Mesenteric fat pad (tissue), 1 donor: ENCODE measurements at regions not wholly inside any gene's neighbourhood (a gene's known extent, or its start where the extent isn't known, plus 50 kb on each side); places are given as distances from the start of the nearest gene placed in this dataset.
A peak's percentile ranks its signal among the peaks of the same experiment; 100 is the strongest.

Experiments
- DNase-seq: peaks from one replicate; pipeline ENCODE4 v3.0.0-alpha.2; 2020; ENCODE audit warnings: low spot score
- donor health status: DM: yes; HTN: yes; CAD: no.

DNA sequence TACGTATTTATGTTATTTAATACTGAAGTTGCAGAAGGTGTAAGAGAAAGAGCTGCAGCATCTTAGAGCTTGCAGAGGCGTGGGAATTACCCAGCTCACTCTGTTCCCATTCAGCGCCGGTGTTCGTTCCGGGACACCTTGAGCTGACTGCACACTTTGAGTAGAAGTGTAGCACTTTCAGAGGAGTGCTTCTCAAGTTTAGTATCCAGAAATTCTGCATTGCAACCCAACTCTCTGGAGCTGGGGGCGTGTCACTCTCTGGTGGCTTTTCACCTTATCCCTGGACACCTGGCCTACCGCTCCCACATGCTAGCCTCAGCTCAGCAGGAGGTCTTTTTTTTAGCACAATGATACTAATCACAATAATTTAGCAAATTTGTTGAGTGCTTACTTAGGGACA is 66.4 kb upstream of the SHH start:
- DNase-seq, result peak; percentile 43

DNA sequence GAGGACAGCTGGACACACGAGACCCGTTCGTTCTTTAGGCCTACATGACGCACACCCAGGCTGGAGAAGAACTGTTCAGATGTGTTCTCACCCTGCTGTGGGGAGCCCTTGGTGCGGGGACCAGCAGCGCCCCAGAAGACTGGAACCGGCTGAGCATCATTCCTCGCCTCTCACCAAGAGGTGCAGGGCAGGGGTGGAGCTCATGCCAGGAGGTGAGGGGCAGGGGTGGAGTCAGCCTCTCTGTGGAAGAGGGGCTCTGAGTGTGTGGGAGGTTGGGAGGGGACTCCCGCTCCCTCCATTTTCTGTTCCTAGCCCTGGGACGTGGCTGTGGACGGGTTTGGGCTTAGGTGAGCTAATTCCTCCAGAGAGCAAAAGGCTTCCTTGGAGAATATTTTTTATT is 66.0 kb upstream of the SHH start:
- DNase-seq, result peak; percentile 83

GRCh38 chr7:155877167-155877566 is 64.9 kb upstream of the SHH start:
- DNase-seq, result no peak

GRCh38 chr7:155874411-155874810 is 62.1 kb upstream of the SHH start:
- DNase-seq, result peak; percentile 53

DNA sequence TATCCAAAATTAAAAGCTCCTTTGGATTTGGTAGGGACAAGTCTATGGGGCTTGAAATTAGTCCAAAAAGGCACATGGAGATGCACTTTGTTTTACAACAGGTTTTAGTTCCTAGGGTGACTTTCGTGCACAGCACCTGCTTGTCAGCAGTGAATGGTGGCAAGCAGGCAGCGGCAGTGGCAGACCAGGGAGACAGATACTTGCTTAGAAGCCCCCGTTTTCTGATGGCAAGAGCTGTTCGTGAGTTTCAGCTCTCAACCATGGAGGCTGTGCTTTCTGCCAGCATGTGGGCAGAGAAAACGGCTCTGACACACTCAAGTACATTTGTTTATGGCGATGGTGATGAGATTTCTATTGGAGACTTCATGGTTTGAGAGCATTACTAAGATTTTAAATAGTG is 61.7 kb upstream of the SHH start:
- DNase-seq, result peak; percentile 53

DNA sequence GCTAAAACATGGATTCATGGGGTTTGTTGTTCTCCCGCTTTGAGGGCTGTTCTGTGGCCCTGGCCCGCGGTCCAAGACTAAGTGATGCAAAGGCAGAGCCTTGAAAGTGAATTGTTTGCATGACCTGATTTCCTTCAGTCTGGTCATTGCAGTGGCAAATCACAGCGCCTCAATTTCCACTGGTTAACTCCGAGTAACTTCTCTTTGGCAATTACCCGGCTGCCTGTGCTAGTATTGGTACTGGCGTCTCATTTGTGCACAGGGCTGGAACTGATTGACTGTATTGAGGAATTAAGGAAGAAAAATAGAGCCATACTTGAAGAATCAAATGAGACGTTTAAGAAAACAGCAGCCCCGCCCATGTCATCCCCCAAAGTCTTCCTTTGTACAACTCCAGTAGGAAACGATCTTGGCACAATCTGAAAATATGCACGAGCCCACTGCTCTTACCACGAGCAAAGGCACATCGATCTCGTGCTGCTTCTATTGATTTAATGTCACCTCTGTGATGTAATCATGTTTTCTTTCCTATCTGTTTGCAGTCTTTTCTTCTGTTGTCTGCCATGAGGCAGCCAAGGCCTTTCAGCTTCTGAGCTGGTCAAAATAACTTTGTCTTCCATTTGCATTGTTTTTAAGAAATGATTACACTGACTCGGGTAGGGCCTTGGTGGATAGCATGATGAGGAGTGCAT is 60.6 kb upstream of the SHH start:
- DNase-seq, result peak; percentile 18

DNA sequence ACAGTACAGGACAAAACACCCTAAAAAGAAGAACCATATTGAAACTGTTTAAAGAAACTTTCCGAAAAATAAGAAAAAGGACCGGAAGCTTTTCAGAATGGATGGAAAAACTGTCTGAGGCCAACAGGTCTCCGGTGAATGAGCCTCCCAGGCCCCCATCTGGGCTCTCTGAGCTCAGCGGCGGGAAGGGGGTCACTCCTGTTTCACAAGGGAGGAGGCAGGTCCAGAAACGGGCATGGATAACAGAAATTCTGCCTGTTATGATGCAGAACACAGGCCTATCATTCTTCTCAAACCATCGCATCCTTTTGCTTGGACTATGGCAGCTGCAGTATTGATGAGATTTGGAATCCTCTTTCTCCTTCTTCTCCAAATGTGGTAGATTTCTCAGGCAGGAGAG is 58.9 kb upstream of the SHH start:
- DNase-seq, result peak; percentile 26

DNA sequence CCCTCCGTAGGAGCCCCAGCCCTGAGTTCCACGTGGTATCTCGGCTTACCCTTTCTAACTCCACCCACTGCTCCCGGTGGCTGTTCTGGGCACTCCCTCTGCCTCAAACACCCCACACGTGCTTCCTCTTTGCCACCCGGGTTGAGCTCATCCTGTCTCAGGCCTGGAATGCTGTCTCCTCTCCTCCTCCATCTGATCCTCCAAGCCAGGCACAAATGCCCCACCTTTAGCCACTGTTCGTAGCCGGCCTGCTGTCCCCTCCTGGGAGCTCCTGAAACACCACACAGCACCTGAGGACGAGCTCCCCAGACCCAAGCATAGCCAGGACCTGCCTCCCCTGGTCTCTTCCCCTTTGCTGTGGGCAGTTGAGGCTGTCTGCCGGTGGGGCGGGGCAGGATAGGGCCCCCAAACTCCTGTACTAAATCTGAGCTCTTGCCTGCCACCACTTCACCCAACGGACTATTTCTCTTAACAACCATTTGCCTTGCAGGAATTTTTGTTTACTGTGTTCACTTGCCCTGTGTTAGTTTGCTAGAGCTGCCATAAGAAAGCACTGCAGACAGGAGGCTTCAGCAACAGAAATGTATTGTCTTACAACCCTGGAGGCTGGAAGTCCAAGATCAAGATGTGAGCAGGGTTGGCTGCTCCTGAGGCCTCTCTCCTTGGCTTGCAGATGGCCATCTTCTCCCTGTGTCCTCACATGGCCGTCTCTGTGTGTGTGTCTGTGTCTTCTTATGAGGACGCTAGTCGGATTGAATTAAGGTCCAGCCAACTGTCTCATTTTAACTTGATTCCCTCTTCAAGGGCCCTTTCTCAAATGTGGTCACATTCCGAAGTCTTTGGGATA is 58.3 kb upstream of the SHH start:
- DNase-seq, result peak; percentile 73

- peak; percentile 80 for DNase-seq
Observed at GRCh38 chr7:155869784-155870076, 57.5 kb upstream of the SHH start.

GRCh38 chr7:155868955-155869783 is 56.9 kb upstream of the SHH start:
- peak; percentile 59 for DNase-seq

GRCh38 chr7:155867734-155868400 is 55.6 kb upstream of the SHH start:
- no peak for DNase-seq

DNA sequence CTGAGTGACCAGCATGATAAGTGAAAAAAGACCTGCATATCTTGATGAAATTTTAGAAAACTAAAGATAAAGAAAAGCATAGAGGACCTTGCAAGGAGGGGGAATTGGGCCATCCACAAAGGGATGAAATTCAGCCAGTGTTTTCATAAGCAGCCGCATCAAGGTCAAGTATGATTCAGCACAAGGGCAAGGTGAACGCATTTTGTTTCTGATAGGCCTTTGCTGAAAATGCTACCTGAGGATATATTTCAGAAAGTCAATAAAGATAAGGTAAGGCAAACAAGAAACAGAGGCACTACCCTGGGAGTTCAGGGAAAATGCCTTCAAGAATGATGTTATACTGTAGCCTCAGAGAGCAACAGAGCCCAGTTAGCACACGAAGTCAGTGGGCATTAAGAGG is 55.0 kb upstream of the SHH start:
- DNase-seq, result no peak

GRCh38 chr7:155865830-155866525 is 53.7 kb upstream of the SHH start:
- peak; percentile 86 for DNase-seq

DNA sequence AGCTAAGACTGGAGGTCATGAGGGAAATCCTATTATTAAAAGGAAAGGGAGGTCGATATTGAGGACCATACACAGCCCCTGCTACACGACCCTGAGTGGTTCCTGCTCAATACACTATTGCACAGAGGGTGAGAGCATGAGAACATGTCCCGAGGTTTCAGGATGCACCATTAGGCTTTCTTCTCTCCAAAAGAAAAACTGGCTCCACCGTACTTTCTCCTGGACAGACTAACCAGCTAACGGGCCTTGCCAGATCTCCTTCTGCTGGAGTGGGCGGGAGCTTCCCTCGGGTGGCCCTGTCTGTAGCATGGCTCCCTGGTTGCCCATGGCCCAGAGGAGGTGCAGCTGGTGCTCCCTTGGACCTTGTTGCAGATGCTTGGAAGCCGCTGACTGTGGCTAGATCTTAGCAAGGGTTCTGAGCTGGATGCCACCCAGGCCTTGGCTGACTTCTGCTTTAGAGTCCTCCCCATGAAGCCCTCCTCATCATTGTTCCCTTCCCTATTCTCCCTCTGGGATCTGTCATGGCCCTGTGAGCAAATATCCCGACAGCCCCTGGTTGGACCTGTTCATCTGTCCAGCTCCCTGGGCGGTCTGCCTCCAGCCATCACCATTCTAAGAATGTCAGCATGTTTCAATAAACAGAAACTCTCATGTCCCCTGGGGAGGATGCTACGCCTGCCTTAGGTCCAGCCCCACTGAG is 52.9 kb upstream of the SHH start:
- peak; percentile 81 for DNase-seq

DNA sequence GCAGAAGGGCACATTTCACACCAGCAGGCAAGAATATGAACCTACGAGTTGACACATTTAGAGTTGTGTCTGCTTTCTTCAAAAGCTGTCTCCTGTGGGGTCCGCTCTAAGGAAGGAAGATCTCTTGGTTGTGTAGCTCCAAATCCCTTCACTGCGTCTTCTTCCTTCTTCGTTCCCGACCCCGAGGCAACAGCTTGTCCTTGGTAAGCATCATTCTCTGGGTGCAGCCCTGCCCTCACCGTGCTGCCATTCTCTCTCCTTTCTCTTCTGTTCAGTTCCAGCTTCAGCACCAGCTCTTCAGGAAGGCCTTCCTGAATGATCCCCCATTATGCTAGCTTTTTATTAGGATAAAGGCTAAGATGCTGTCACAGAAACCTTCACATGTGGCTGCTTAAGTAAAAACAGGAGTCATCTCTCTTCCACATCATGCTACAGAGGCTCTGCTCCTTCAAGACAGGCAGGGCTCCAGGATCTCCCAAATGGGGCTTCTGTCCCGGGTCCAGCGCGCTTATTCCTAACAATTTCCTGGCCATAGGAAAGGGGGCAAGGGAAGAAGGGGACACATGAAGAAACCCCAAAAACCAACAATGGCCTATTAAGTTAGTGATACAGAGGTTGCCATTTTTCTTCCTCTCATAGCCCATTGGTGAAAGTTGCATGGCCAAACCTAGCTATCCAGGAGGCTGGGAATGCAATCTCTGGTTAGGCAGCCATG is 52.2 kb upstream of the SHH start:
- peak; percentile 14 for DNase-seq

GRCh38 chr7:155863721-155864151 is 51.5 kb upstream of the SHH start:
- DNase-seq, result peak; percentile 73

- peak; percentile 55 for DNase-seq
Observed at GRCh38 chr7:155862123-155862892, 50.0 kb upstream of the SHH start.
